OCI-LY7 (cell line): ENCODE measurements at regions not wholly inside any gene's neighbourhood (a gene's known extent, or its start where the extent isn't known, plus 50 kb on each side); places are given as distances from the start of the nearest gene placed in this dataset.

Experiments used
- EZH2phosphoT487 ChIP-seq: fragments of 200-600 bp; sonication (generic); IDR thresholded peaks from 2 replicates; pipeline ENCODE4 v1.6.1; 2018; ENCODE audit warnings: low read depth, borderline replicate concordance, mild to moderate bottlenecking, mixed run types, antibody characterized with exemption, low read length, moderate library complexity, mixed read lengths
- TF ChIP-seq, protein P1 (sequence below): fragments of 200-600 bp; sonication (generic); conservative IDR thresholded peaks from 2 replicates; pipeline ENCODE4 v1.5.1; 2014; ENCODE audit warnings: mild to moderate bottlenecking, antibody characterized with exemption, low read length, moderate library complexity, mixed read lengths

- TF ChIP-seq, protein P1, sequence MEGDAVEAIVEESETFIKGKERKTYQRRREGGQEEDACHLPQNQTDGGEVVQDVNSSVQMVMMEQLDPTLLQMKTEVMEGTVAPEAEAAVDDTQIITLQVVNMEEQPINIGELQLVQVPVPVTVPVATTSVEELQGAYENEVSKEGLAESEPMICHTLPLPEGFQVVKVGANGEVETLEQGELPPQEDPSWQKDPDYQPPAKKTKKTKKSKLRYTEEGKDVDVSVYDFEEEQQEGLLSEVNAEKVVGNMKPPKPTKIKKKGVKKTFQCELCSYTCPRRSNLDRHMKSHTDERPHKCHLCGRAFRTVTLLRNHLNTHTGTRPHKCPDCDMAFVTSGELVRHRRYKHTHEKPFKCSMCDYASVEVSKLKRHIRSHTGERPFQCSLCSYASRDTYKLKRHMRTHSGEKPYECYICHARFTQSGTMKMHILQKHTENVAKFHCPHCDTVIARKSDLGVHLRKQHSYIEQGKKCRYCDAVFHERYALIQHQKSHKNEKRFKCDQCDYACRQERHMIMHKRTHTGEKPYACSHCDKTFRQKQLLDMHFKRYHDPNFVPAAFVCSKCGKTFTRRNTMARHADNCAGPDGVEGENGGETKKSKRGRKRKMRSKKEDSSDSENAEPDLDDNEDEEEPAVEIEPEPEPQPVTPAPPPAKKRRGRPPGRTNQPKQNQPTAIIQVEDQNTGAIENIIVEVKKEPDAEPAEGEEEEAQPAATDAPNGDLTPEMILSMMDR: no peak
- TF ChIP-seq EZH2phosphoT487: no peak
These were observed 272.1 kb downstream of the GATA3 start for GRCh38 chr10:8326396-8327139.
